NCI-H526 treated with DMSO at 0.1 percent for 48 hours (cell line): ENCODE measurements at regions not wholly inside any gene's neighbourhood (a gene's known extent, or its start where the extent isn't known, plus 50 kb on each side); places are given as distances from the start of the nearest gene placed in this dataset.

Experiments used
- DNase-seq: peaks from one replicate; lab custom pipeline; 2025; lab: John Stamatoyannopoulos, UW

- DNase-seq, result no peak
Measured at GRCh38 chr12:89993632-89994031, 285.0 kb upstream of the ATP2B1 start.

- DNase-seq, result peak; percentile 79
Measured at GRCh38 chr12:89992668-89993451, 284.2 kb upstream of the ATP2B1 start.

GRCh38 chr12:89991807-89992590 lies 283.4 kb upstream of the ATP2B1 start:
- DNase-seq, result no peak

DNA sequence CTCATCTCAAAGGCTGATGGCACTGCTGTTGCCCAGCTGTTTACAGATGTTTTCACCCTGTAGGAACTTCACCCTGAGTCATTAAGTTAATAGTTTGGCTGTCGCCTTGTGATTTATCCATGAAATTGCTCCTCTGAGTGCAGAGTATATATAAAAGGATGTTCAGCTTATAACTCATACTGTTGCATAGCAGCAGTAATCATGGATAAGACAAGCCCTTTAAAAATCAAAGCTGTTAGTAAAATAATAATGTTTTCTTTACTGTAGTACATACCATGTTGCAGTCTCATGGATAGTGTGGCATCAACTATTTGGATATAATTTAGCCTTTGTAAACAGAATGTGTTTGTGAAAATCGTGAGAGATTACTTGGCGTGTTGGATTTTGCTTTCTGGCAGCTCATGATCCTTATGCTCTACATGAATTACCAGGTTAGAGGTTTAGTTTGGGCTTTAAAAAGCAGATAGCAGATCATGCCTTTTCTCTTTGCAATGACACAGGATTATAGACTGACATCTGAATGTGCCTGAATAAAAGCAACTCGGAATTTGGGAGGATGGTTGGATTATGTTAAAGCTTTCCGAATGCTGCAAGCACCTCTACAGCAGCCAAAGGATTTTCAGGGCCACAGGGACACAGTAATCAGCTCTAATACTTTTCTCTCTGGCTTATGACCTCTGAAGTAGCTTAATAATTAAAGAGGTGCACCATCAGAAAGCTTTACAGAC lies 279.7 kb upstream of the ATP2B1 start:
- no peak for DNase-seq

DNA sequence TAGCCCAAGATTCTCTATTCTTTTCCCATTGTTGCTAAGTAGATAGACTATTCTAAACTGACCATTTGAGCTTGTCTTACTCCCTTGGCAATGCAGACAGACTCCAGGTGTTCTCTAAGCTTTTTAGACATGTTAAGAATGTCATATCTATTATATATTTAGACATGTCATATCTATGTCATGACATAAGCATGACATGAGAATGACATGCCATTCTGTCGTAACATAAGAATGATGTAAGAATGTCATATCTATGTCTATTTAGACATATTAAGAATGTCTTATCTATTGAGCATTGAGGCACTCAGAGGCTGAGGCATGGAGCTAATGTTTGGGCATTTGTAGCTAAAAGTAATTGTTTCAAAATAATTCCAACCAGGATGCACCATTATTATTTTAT lies 277.3 kb upstream of the ATP2B1 start:
- no peak for DNase-seq

DNA sequence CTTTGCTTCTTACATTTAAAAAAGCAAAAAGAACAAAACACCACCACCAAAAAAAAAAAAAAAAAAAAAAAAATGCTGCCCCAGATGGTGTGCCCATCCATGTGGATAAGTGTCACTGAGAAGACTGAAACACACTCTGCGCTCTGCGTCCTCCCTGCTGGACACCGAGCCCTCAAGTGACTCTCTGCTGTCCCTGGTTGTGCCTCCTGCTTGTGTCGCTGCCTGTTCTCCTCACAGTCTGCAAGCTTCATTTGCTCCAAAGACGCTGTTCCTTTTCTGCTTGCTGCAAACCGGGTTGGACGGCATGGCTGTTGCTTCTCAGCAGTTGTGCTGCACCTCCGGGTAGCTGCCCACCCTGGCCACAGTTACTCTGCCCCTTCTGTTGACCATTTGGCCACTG lies 276.2 kb upstream of the ATP2B1 start:
- no peak for DNase-seq

GRCh38 chr12:89983622-89984021 lies 275.0 kb upstream of the ATP2B1 start:
- DNase-seq, result no peak

DNA sequence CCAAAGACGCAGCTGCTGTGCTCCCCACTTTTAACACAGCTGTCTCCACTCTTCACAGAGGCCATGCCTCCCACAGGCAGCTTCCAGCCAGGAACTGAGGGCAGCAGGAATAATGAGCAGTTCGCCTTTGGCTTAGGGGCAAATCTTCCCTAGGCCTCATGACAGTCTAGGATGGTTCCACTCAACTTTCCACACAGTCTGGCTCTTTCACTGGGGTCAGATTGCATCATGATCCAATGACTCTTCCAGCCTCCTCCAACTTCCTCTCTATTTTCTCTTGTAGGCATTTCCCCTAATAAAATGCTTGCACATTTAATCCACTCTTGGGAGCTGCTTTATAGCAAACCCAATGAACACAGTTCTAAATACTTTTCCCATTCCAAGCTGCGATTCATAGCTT lies 271.6 kb upstream of the ATP2B1 start:
- no peak for DNase-seq

GRCh38 chr12:89977405-89978085 lies 268.9 kb upstream of the ATP2B1 start:
- DNase-seq, result no peak

- no peak for DNase-seq
Measured at GRCh38 chr12:89976866-89977265, 268.2 kb upstream of the ATP2B1 start.

GRCh38 chr12:89975574-89975973 lies 266.9 kb upstream of the ATP2B1 start:
- no peak for DNase-seq

- no peak for DNase-seq
Measured at GRCh38 chr12:89971880-89972279, 263.2 kb upstream of the ATP2B1 start.

DNA sequence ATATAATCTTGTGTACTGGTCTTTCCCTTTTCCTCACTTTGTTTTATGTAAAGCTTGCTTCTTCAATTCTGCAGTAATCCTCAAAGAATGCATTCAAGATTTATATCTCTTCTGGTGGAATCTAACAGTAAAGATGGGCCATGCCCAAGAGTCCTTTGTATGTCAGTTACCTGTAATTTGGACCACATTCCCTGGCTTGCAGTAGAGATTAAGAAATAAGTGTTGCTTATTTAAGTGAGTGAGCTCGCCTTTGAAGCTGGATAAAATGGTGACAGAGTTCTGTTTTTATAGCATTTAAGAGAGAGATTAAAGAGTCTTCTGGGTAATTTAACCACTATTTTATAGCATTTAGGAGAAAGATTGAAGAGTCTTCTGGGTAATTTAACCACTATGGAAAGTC lies 262.1 kb upstream of the ATP2B1 start:
- no peak for DNase-seq

DNA sequence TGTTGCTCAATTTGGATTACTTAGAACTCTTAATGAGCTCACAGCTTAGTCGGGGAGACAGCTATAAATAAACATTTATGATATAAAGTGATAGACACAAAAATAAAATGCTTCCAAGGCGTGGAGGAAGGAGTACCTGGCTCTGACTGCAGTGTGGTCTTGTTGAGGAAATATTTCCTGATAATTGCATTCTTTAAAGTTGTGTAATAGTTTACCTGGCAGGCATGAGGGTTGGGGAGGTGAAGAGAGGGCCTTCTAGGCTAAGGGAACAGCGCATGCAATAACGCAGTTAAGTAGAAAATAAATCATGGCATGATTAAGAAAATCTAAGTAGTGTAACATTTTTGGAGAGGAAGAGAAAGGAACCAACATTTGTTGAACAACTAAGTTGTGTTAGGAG lies 260.5 kb upstream of the ATP2B1 start:
- no peak for DNase-seq

- no peak for DNase-seq
Measured at GRCh38 chr12:89968151-89968700, 259.6 kb upstream of the ATP2B1 start.

GRCh38 chr12:89966495-89967240 lies 258.0 kb upstream of the ATP2B1 start:
- no peak for DNase-seq

GRCh38 chr12:89965993-89966392 lies 257.4 kb upstream of the ATP2B1 start:
- no peak for DNase-seq

DNA sequence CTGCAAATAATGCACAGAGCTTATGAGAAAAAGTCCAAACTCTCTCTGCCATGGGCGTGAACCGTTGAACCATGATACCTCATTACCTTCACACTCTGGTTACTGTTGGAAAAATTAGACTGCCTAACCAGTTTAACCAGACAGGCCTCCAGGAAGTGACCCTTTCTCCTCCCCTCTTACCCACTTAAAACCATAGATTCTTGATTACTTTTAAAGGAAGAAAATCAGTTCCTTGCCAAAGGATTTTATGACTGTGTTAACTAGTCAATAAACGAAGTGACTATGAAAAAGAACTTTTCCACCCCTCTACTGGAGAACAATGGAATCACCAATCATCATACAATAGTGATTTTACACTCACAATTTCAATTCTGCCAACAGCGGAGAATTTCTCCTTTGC lies 254.0 kb upstream of the ATP2B1 start:
- no peak for DNase-seq

DNA sequence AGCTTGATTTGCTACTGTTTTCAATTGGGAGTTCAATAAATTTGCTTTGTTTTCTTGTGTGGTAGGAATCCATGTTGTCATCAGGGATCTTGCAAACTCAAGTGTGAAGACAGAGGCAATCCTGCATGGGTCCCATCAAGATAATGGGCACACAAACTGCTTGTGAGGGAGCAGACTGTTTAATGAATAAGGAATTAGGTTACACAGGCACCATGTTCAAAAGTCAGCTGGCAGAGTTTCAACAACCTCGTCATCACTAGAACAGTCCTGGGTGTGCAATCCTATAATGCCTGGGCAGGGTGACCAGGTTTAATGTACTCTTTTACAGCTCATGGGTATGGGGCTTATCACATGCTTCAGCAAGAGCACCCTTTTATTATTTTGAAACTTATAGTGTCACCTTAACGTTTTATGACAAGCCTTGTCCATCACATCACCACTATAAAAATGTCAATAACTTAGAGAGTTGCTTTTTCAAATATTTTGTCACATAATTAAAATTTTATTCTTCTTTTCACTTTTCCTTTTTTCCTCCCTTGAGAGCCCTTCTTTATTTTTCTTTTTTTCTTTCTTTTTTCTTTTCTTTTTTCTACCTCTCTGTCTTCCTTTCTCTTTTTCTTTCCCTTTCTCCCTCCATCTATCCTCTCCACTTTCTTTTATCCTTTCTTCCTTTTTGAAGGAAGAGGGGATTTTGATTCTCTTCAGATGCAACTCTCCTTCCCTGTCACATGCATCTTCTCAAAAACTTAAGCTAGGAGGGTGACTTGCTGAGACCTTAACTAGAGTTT lies 252.2 kb upstream of the ATP2B1 start:
- DNase-seq, result no peak

- DNase-seq, result no peak
Measured at GRCh38 chr12:89960011-89960507, 251.4 kb upstream of the ATP2B1 start.
